IMR-90 (cell line): ENCODE measurements at regions not wholly inside any gene's neighbourhood (a gene's known extent, or its start where the extent isn't known, plus 50 kb on each side); places are given as distances from the start of the nearest gene placed in this dataset.

ENCODE experiments used
- ATAC-seq: fragments of 200-7000 bp; cut with Tn5 transposase; 2 replicates; pipeline ENCODE4 v1.9.1; 2020; ENCODE audit warnings: low read depth, mild to moderate bottlenecking, moderate library complexity
- BruUV-seq: library from RNA; stranded (reverse); fragments of 400-500 nt; replicated peaks from 2 replicates; lab custom pipeline; 2021; lab: Mats Ljungman, UMichigan
- CTCF ChIA-PET: fragments of 300-600 bp; formaldehyde crosslinking; extraction: SDS; loops from one replicate; lab custom pipeline; 2021; ENCODE audit warnings: antibody characterized with exemption; lab: Yijun Ruan, JAX
- POLR2A ChIA-PET: fragments of 300-600 bp; sonication (Branson Sonifier 250); formaldehyde crosslinking; loops from one replicate; lab custom pipeline; 2022; ENCODE audit warnings: antibody characterized with exemption; ENCODE audit not compliant: unreplicated experiment; lab: Charles Lee
- DNase-seq: peaks from one replicate; pipeline ENCODE4 v3.0.0; 2013
- H2AFZ ChIP-seq: replicated peaks from 2 replicates; pipeline ENCODE3; 2013; ENCODE audit warnings: low read length, mild to moderate bottlenecking; ENCODE audit not compliant: poor library complexity
- H2AK5ac ChIP-seq: 2 replicates; pipeline ENCODE4 v1.6.1; 2013; ENCODE audit warnings: low read depth, low read length, inconsistent platforms
- H2AK9ac ChIP-seq: replicated peaks from 2 replicates; pipeline ENCODE3; 2013; ENCODE audit warnings: mild to moderate bottlenecking, low read depth, low read length, moderate library complexity; ENCODE audit not compliant: poor library complexity
- H2BK120ac ChIP-seq: 2 replicates; pipeline ENCODE4 v1.6.1; 2013; ENCODE audit warnings: low read depth, low read length, inconsistent platforms
- H2BK15ac ChIP-seq: 3 replicates; pipeline ENCODE4 v1.6.1; 2013; ENCODE audit warnings: low read depth, low read length, inconsistent platforms
- H2BK20ac ChIP-seq: 2 replicates; pipeline ENCODE4 v1.6.1; 2013; ENCODE audit warnings: low read depth, mild to moderate bottlenecking, inconsistent platforms, low read length, moderate library complexity
- H2BK5ac ChIP-seq: 2 replicates; pipeline ENCODE4 v1.6.1; 2013; ENCODE audit warnings: mild to moderate bottlenecking, low read depth, low read length, inconsistent platforms; ENCODE audit not compliant: poor library complexity, severe bottlenecking
- H3K14ac ChIP-seq: replicated peaks from 2 replicates; pipeline ENCODE4 v1.6.1; 2013; ENCODE audit warnings: low read depth, low read length, inconsistent platforms
- H3K18ac ChIP-seq: 2 replicates; pipeline ENCODE4 v1.6.1; 2013; ENCODE audit warnings: low read depth, low read length, control low read depth
- H3K23ac ChIP-seq: 2 replicates; pipeline ENCODE4 v1.6.1; 2013; ENCODE audit warnings: low read depth, low read length, inconsistent platforms
- H3K27ac ChIP-seq: 2 replicates; pipeline ENCODE4 v1.5.1; 2013; ENCODE audit warnings: mild to moderate bottlenecking, control low read depth, low read length; ENCODE audit not compliant: insufficient read depth
- H3K27me3 ChIP-seq: 2 replicates; pipeline ENCODE4 v1.6.1; 2013; ENCODE audit warnings: low read length; ENCODE audit not compliant: control insufficient read depth, insufficient read depth
- H3K36me3 ChIP-seq: 2 replicates; pipeline ENCODE4 v1.6.1; 2013; ENCODE audit warnings: low read length, mixed read lengths; ENCODE audit not compliant: control insufficient read depth, insufficient read depth
- H3K4ac ChIP-seq: 2 replicates; pipeline ENCODE4 v1.6.1; 2013; ENCODE audit warnings: low read depth, low read length, inconsistent platforms
- H3K4me1 ChIP-seq: 2 replicates; pipeline ENCODE4 v1.6.1; 2013; ENCODE audit warnings: low read length, mixed read lengths; ENCODE audit not compliant: control insufficient read depth, insufficient read depth
- H3K4me2 ChIP-seq: 2 replicates; pipeline ENCODE4 v1.6.1; 2013; ENCODE audit warnings: low read depth, mild to moderate bottlenecking, control low read depth, low read length, moderate library complexity
- H3K4me3 ChIP-seq: 2 replicates; pipeline ENCODE4 v1.5.1; 2013; ENCODE audit warnings: low read depth, mild to moderate bottlenecking, control low read depth, low read length, moderate library complexity; ENCODE audit not compliant: insufficient read depth
- H3K56ac ChIP-seq: 2 replicates; pipeline ENCODE4 v1.6.1; 2013; ENCODE audit warnings: low read length, inconsistent platforms; ENCODE audit not compliant: insufficient read depth; ENCODE audit errors: extremely low read depth
- H3K79me1 ChIP-seq, 2 experiments: 2 replicates each; pipeline ENCODE4 v1.6.1; 2013; ENCODE audit warnings: low read length in 2 of 2, inconsistent platforms in 1 of 2, low read depth in 1 of 2
- H3K9ac ChIP-seq: 2 replicates; pipeline ENCODE4 v1.6.1; 2013; ENCODE audit warnings: low read depth, low read length, control low read depth
- H3K9me1 ChIP-seq: 2 replicates; pipeline ENCODE4 v1.6.1; 2013; ENCODE audit warnings: low read length, inconsistent platforms; ENCODE audit not compliant: insufficient read depth
- H3K9me3 ChIP-seq: 2 replicates; pipeline ENCODE4 v1.6.1; 2013; ENCODE audit warnings: low read length; ENCODE audit not compliant: control insufficient read depth, insufficient read depth
- H4K20me1 ChIP-seq: 2 replicates; pipeline ENCODE4 v1.6.1; 2013; ENCODE audit warnings: low read length, inconsistent platforms; ENCODE audit not compliant: insufficient read depth
- H4K5ac ChIP-seq: 2 replicates; pipeline ENCODE4 v1.6.1; 2013; ENCODE audit warnings: mild to moderate bottlenecking, low read depth, low read length, control low read depth
- H4K8ac ChIP-seq, 2 experiments: 2 replicates each; pipeline ENCODE4 v1.6.1; 2013; ENCODE audit warnings: low read depth in 2 of 2, low read length in 2 of 2, control low read depth in 1 of 2, inconsistent platforms in 1 of 2
- H4K91ac ChIP-seq: 2 replicates; pipeline ENCODE4 v1.6.1; 2013; ENCODE audit warnings: low read depth, low read length, inconsistent platforms; ENCODE audit not compliant: insufficient read depth
- BHLHE40 ChIP-seq: fragments of 150-350 bp; IDR thresholded peaks from 2 replicates; pipeline ENCODE4 v1.6.1; 2016; ENCODE audit warnings: mild to moderate bottlenecking, low read depth, low read length
- CEBPB ChIP-seq: IDR thresholded peaks from 2 replicates; pipeline ENCODE4 v1.6.1; 2012; ENCODE audit warnings: low read depth, low read length, improper control_type of control experiment
- ELK1 ChIP-seq: fragments of 150-350 bp; IDR thresholded peaks from 2 replicates; pipeline ENCODE4 v1.6.1; 2016; ENCODE audit warnings: low read depth, mild to moderate bottlenecking, low read length, moderate library complexity, borderline replicate concordance
- FOS ChIP-seq: fragments of 150-350 bp; IDR thresholded peaks from 2 replicates; pipeline ENCODE4 v1.6.1; 2016; ENCODE audit warnings: low read depth, low read length
- MAFK ChIP-seq: IDR thresholded peaks from 2 replicates; pipeline ENCODE4 v1.6.1; 2012; ENCODE audit warnings: low read depth, low read length, improper control_type of control experiment
- MAZ ChIP-seq: IDR thresholded peaks from 2 replicates; pipeline ENCODE4 v1.6.1; 2012; ENCODE audit warnings: low read depth, mild to moderate bottlenecking, low read length, improper control_type of control experiment, moderate library complexity, borderline replicate concordance
- MXI1 ChIP-seq: IDR thresholded peaks from 2 replicates; pipeline ENCODE4 v1.6.1; 2012; ENCODE audit warnings: low read depth, mild to moderate bottlenecking, low read length, moderate library complexity, borderline replicate concordance
- POLR2A ChIP-seq: IDR thresholded peaks from 2 replicates; pipeline ENCODE4 v1.6.1; 2012; ENCODE audit warnings: mild to moderate bottlenecking, low read depth, low read length
- SMC3 ChIP-seq: fragments of 150-350 bp; IDR thresholded peaks from 2 replicates; pipeline ENCODE4 v1.6.1; 2016; ENCODE audit warnings: low read depth, mild to moderate bottlenecking, antibody characterized with exemption, low read length, moderate library complexity
- WGBS, 2 experiments: methylation state at CpG; one replicate each; pipeline versions ENCODE4 v1.1.5 to v1.1.7; 2013; ENCODE audit warnings: missing lambda C conversion rate in 2 of 2; ENCODE audit not compliant: insufficient read length in 1 of 2; ENCODE audit errors: extremely low coverage in 2 of 2; 5-methylcytosine and 5-hydroxymethylcytosine counted together
- dilution Hi-C: fragments of 300-500 bp; cut with HindIII; formaldehyde crosslinking; loops from one replicate; pipeline ENCODE4 v1.14.3; 2018; ENCODE audit warnings: low sequenced_read_pairs; ENCODE audit not compliant: unreplicated experiment
- in situ Hi-C: fragments of 300-500 bp; cut with MboI; formaldehyde crosslinking; loops from 3 replicates; pipeline ENCODE4 v1.14.3; 2019; ENCODE audit warnings: low sequenced_read_pairs, inconsistent platforms, mixed read lengths
- intact Hi-C: fragments of 100-400 bp; cut with micrococcal nuclease; formaldehyde crosslinking; loops from 2 replicates; pipeline ENCODE4 v1.10.0; 2022

- Histone ChIP-seq H3K56ac (no peak overlapping the region), H3K4me2 (no peak overlapping the region), H3K36me3 (no peaks in the 10 kb centered on the region), H3K4me1 (no peaks in the 10 kb centered on the region), H4K5ac (no peak overlapping the region), H3K27me3 (no peaks in the 10 kb centered on the region), H4K20me1 (no peaks in the 10 kb centered on the region), H4K91ac (no peak overlapping the region), H3K14ac (no peak overlapping the region), H2AK5ac (no peak overlapping the region), H3K4ac (no peak overlapping the region), H3K18ac (no peak overlapping the region), H2BK120ac (0 out of 2 replicates have a peak overlapping the region, but pooled peaks have one; percentile 52), H2BK5ac (no peak overlapping the region), H3K9ac (no peak overlapping the region), H3K4me3 (no peak overlapping the region), H3K27ac (no peak overlapping the region), H2BK20ac (peak overlapping the region; percentile 54; the same call in 1 of the 2 replicates), H3K9me3 (no peaks in the 10 kb centered on the region), H3K79me1 (no peaks in the 10 kb centered on the region), H2AK9ac (no peak overlapping the region), H2BK15ac (peak overlapping the region; percentile 59; the same call in 1 of the 3 replicates), H4K8ac (peak overlapping the region in 1 of 2 experiments; percentile 48; a peak in 1 of 4 replicates), H3K23ac (no peak overlapping the region), H3K9me1 (no peaks in the 10 kb centered on the region), H2AFZ (no peak overlapping the region)
- dilution Hi-C loops (no loop called here), intact Hi-C loops (no loop called here), in situ Hi-C loops (no loop called here)
- BruUV-seq: no TSS peak
- CTCF ChIA-PET: no interaction called here
- TF ChIP-seq SMC3 (no peak), CEBPB (no peak), BHLHE40 (no peak), ELK1 (no peak), MAZ (no peak), FOS (no peak), MXI1 (no peak), MAFK (no peak), POLR2A (no peak)
- POLR2A ChIA-PET: no interaction called here
- ATAC-seq (peak; percentile 35; the same call in 1 of the 2 replicates), DNase-seq (no peak)
- WGBS, 2 experiments: no CpG with 5 or more reads among the region's 1 CpG
Measured at GRCh38 chr1:189607477-189608096, 870.1 kb downstream of the BRINP3 start.
